NB4 (cell line): ENCODE measurements at regions not wholly inside any gene's neighbourhood (a gene's known extent, or its start where the extent isn't known, plus 50 kb on each side); places are given as distances from the start of the nearest gene placed in this dataset.
"Not testable (repeated sequence)": the region's sequence is repeated elsewhere in the genome, so short reads cannot be mapped to it uniquely, and the experiment has no call there.

ENCODE experiments used
- DNase-seq: peaks from one replicate; pipeline ENCODE4 v3.0.0; 2010; ENCODE audit warnings: low read depth
- H3K4me3 ChIP-seq: one replicate; pipeline ENCODE4 v1.5.1; 2011; ENCODE audit warnings: mild to moderate bottlenecking, low read depth, low read length, moderate library complexity
- CTCF ChIP-seq: IDR thresholded peaks from one replicate; pipeline ENCODE4 v1.5.1; 2012; ENCODE audit warnings: low read depth, low read length
- MAX ChIP-seq: IDR thresholded peaks from 2 replicates; pipeline ENCODE4 v1.6.1; 2011; ENCODE audit warnings: low read depth, low read length
- MYC ChIP-seq: IDR thresholded peaks from 2 replicates; pipeline ENCODE4 v1.6.1; 2011; ENCODE audit warnings: low read depth, low read length
- POLR2A ChIP-seq: IDR thresholded peaks from 2 replicates; pipeline ENCODE4 v1.6.1; 2011; ENCODE audit warnings: mild to moderate bottlenecking; ENCODE audit not compliant: insufficient read length; ENCODE audit errors: extremely low read depth

- DNase-seq = no peak
- no peak overlapping the region for H3K4me3 ChIP-seq
- TF ChIP-seq POLR2A (no peak), MAX (no peak)
These were observed 183.8 kb upstream of the SMLR1 start for GRCh38 chr6:130643361-130643760.

GRCh38 chr6:130644175-130644574, 183.0 kb upstream of the SMLR1 start:
- DNase-seq = no peak
- TF ChIP-seq MAX = no peak
- TF ChIP-seq MYC = no peak
- TF ChIP-seq CTCF = no peak
- H3K4me3 ChIP-seq = no peak overlapping the region

- not testable (repeated sequence) for DNase-seq, H3K4me3 ChIP-seq
These were observed 182.4 kb upstream of the SMLR1 start for GRCh38 chr6:130644769-130645168.

- TF ChIP-seq CTCF (no peak), MYC (no peak), POLR2A (no peak)
- H3K4me3 ChIP-seq = no peak overlapping the region
- DNase-seq = no peak
These were observed 180.0 kb upstream of the SMLR1 start for GRCh38 chr6:130647246-130647645.

- DNase-seq = no peak
- no peak for TF ChIP-seq POLR2A
- TF ChIP-seq MAX = no peak
These were observed 171.6 kb upstream of the SMLR1 start for GRCh38 chr6:130655586-130655985.

GRCh38 chr6:130661077-130661476, 166.1 kb upstream of the SMLR1 start:
- TF ChIP-seq MYC (no peak), CTCF (no peak), MAX (no peak), POLR2A (no peak)
- DNase-seq = no peak
- no peak overlapping the region for H3K4me3 ChIP-seq

More at GRCh38 chr6:130655586-130655985, 171.6 kb upstream of the SMLR1 start:
- H3K4me3 ChIP-seq = no peak overlapping the region

GRCh38 chr6:130666786-130667185, 160.4 kb upstream of the SMLR1 start:
- no peak for DNase-seq
- no peak overlapping the region for H3K4me3 ChIP-seq
- no peak for TF ChIP-seq POLR2A
- TF ChIP-seq MAX = no peak
- no peak for TF ChIP-seq MYC
- TF ChIP-seq CTCF = no peak

GRCh38 chr6:130670142-130670541, 157.1 kb upstream of the SMLR1 start:
- no peak for TF ChIP-seq MAX
- H3K4me3 ChIP-seq = no peak overlapping the region

More at GRCh38 chr6:130670142-130670541, 157.1 kb upstream of the SMLR1 start:
- no peak for DNase-seq
